CD4-positive, alpha-beta T cell treated with Interleukin-10 for 1 hour (primary cell): ENCODE measurements at regions not wholly inside any gene's neighbourhood (a gene's known extent, or its start where the extent isn't known, plus 50 kb on each side); places are given as distances from the start of the nearest gene placed in this dataset.
"Not testable (repeated sequence)": the region's sequence is repeated elsewhere in the genome, so short reads cannot be mapped to it uniquely, and the experiment has no call there.

Experiments
- DNase-seq: peaks from one replicate; pipeline ENCODE4 v3.0.0-alpha.2; 2020

DNA sequence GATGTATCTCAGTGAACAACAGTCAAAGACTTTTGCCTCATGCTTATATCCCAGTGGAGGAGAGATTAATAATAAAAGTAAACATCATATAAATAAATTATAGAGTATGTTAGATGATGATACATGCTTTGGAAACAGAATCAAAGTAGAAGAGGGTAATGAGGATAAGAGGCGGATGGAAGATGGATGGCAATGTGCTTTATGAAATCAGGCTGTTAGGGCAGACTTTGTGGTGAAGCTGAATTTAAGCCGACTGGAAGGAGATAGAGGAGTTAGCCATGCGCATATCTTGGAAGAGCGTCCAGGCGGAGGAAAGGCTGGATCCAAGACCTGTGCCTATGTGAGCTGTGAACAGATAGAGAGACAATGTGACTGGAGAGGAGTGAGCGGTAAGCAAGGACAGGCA, 74.9 kb upstream of the GUCY1A1 start:
- DNase-seq: no peak

DNA sequence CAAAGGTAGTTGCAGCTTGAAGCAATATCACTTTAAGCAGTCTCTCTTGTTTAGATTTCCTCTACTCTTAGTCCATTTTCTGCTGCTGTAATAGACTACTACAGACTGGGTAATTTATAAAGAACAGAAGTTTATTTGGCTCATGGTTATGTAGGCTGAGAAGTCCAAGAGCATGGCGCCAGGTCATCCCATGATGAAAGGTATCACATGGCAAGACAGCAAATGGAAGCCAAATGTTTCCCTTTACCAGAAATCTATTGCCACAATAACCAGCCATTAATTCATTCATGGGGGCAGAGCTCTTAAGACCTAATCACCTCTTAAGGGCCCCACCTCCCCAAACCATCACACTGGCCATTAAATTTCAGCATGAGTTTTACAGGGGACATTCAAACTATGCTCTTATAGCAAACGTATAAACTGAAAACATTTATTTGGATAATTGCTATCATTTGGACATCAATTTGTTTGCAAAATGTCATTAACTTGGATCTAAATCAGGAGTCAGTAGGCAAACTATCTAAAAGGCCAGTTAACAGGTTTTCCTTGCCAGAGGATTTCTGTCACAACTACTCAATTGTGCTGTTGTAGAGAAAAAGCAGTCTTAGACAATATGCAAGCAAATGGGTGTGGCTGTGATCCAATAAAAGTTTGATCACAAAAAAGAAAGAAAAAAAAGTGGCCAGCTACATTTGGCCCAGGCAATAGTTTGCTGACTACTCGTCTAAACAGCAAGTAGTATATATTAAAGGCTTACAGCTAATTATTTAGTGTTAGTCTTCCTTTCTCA, 75.7 kb upstream of the GUCY1A1 start:
- DNase-seq: no peak

DNA sequence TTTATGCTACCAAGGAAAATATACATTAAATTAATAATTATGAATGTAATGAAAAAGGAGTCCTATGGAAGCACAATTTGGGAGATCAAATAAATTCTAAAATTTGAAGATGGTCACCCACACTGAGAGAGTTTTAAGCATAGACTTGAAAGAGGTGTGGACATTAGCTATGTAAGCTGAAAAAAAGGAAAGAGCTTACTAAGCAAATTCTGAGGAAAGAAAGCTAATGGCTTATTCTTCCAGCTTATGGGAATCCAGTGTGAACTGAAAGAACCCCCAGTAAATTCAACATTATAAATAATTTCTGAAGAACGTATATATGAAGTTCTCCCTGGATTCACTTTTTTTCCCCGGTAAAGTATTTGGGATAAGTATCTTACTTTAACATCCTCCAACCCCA, 78.2 kb upstream of the GUCY1A1 start:
- DNase-seq: no peak

DNA sequence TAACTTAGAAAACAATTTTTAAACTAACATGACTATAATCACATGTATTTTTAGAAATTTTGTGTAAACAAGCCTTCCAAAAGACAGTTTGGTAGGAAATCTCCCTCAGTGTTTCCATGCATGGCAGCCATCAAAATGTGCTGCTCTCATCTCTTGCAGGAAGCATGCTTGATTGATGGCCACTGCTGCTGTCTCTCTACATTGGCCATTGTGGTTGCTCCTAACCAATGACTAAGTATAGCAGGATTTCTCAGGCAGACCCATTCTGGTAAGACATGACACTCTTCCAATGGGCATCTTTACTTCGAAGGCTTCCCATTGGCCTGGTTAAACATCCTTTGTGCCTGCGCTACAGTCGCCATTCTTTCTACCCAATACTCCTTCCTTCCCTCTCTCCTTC, 78.9 kb upstream of the GUCY1A1 start:
- no peak for DNase-seq

DNA sequence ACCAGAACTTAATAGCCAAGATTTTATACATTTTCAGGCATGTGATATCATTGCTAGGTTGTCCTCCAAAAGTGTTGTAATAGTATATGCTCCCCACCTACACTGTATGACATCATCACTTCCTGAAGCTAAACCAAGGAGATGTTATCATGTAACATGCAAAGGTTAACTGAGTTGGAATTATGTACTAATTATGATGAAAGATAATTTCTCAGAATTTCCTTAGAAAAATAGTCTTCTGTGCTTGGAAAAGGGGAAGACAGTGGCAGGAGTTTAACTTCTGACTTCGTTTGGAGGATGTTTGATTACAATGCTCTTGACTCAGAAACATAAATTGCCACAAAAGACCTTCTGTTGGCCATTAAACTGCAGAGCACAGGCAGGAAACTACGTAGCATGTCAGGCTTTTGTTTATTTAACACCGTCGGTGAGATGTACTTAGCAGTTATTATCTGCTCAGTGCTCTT, 83.6 kb upstream of the GUCY1A1 start:
- peak; percentile 3 for DNase-seq

DNA sequence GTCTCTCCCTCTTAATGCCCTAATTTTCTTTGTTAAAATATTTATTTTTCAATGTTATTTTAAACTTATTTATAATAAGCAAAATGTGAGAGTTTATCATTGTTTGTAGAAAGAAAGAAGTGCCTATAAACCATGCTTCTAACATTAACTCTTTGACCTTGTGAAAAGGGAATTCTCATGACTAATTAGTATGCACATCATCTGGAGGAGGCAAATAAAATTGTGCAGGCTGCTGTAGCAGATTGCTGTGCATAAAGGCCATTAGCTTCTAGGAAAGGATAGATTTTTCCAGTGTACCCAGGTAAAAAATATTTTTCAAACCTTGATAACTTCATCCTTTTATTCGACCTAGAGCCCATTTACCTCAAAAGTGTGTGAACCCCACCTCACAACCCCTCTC, 84.6 kb upstream of the GUCY1A1 start:
- no peak for DNase-seq

DNA sequence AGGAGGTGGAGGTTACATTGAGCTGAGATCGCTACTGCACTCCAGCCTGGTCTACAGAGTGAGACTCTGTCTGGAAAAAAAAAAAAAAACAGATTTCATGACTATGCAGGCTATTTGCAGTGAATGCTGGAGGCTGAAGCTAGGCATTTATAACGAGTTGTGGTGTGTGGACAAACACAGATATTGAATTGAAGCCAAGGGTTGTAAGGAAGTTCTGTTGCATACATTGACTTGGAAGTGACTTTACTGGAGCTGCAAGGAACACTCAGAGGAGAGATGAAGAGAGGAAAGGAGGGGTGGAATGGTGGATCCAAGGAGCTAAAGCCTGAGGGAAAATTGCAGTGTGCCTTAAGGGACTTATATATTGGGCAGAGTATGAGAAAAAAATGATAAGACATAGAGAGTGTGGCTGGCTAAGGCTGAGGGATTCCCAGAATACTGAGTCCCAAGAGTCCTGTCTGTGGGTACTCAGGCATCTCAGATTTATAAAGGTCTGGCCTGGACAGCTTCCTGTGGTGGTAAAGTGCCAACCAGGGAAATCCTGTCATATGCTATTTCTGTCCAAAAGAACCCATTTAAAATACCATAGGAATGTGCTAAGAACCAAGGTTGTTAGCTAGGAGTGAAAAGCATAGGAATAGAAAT, 87.8 kb upstream of the GUCY1A1 start:
- no peak for DNase-seq

DNA sequence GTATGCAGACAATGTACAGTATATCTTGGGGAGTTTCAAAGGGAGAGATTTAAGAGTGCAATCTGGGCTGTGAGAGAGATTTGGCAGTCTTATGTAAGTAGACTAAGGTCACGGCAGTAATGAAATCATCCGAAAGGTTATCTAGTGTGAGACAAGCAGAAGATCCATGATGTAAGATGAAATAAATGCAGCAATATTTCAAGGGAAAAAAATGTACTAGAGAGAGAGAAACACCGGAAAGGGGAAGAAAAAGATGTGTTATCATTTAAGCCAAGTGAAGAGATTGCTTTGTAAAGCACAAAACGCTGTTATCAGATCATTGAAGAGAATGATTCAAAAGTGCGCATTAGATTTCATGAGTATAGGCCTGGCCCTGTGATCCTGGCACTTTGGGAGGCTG, 88.4 kb upstream of the GUCY1A1 start:
- DNase-seq: no peak

DNA sequence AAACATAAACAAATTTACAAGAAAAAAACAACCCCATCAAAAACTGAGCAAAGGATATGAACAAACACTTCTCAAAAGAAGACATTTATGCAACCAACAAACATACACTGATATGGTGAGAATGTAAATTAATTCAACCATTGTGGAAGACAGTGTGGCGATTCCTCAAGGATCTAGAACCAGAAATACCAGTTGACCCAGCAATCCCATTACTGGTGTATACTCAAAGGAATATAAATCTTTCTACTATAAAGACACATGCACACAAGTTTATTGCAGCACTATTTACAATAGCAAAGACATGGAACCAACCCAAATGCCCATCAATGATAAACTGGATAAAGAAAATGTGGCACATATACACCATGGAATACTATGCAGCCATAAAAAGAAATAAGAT, 92.3 kb upstream of the GUCY1A1 start:
- not testable (repeated sequence) for DNase-seq

DNA sequence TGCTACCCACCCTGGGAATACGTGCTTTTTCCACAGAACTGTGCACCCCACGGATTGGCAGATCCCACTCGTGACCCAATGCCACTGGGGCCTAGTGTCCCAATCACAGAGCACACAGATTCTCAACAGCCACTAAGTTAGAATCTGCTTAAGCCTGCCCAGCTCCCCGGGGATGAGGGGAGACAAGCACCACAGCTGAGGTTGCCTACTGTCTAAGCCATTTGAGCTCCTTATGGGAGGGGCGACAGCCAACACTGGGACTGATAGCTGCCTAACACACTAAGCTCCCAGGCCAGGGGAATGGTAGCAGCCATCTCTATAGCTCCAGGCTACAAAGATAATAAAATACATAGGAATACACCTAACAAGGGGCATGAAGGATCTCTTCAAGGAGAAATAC, 93.5 kb upstream of the GUCY1A1 start:
- DNase-seq: no peak

DNA sequence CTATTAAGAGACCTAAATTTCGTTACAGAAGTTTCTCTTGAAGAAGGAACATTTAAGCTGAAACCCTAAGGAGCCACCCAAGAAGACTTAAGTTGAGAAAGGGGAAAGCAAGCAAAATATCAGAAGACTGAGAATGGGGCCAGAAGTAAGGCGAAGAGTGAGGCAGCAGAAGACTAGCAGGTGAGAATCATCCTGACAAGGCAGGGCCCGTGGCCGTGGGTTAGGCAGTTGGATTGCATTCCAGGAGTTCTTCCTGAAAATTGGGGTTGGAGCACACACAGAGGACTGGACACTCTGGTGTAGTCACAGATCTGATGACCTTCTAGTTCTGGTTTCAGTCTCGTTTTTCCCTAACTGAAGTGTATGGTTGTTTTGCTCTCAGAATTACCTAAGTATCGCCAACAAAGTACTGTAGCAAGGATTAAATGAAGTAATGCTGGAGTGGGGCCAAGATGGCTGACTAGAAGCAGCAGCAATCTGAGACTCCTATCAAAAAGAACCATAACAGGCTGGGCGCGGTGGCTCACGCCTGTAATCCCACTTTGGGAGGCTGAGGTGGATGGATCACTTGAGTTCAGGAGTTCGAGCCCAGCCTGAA, 94.4 kb upstream of the GUCY1A1 start:
- no peak for DNase-seq

DNA sequence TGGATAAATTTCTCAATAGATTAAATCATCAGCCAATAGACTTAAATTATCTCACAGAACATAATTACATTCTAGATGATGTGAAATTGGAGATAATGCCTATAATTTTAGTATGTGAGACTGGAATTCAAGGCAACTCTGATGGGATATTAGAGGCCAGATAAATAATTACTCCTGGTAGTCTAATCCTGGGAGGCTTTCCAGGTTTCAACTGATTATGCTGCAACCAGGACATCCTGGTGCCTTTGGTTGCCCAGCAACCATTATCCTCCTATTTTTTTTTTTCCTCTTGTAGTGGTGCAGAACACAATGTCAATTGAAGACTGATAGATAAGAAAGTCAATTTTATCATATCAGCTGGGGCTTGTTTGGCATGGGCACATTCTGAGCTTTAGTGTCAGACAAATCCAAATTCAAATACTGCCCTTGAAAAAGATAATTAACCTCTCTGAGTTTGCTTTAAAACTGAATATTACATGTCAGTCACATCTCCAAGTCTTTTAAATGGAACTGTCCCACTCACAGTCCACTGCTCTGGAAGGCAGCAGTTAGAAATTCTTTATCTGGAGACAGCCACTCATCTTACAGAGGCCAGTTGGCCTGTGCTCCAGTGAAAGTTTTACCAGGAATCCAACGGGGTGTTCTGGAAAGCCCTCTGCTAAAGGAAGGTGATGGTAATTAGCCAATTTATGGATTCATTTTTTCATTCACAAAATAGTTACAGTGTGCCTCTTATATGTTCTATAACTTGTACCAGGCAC, 95.3 kb upstream of the GUCY1A1 start:
- DNase-seq: no peak

DNA sequence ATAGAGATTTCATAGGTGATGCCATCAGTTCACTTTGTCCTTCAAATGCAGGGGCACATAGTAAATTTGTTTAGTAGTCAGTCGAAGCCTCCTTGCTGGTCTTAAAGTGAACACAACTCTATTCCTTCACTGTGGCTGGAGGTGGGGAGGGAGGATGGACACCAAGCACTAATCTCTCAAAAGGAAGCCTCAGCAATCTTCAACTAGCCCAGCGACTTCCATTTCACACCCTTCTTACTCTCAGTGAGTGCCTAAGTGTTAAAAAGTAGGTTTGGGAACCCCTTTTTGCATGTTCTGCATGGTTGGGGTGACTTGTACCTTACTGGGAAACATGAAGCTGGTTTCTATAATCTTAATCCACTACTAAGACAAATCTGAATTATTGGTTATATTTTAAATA, 96.0 kb upstream of the GUCY1A1 start:
- DNase-seq: no peak

DNA sequence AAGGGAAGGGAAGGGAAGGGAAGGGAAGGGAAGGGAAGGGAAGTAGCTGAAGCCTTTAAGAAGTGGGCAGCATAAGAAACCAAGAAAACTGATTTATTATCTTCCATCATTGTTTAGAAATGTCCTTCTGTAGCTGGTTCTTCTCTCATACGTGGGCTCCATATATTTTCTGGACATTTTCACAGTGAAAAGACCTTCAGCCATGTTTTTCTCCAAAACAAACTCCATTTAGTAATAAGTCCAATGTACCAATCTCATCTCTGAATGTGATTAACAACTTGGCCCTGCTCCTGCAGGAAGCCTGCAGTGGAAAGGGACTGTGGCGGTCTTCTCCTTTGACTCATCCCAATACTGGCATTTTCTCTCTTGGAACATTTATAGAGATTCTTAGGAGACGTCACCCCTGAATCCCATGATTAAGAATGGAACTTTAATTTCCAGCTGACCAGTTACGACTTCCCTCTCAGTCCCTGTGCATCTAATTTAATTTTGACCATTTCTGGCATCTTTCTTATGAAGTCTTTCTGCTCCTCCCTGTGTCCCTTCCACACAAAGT, 96.6 kb upstream of the GUCY1A1 start:
- no peak for DNase-seq

DNA sequence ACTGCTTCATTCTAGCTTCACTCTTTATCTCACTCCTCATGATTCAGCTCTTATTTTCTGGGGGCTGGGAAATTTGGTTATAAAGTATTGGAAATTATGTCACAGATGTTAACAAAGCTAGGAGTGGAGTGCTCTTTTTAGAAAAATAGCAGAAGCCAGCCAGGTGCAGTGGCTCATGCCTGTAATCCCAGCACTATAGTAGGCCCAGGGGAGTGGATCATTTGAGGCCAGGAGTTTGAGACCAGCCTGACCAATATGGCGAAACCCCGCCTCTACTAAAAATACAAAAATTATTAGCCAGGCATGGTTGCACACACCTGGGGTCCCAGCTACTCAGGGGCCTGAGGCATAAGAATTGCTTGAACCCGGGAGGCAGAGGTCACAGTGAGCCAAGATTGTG, 97.2 kb upstream of the GUCY1A1 start:
- no peak for DNase-seq

DNA sequence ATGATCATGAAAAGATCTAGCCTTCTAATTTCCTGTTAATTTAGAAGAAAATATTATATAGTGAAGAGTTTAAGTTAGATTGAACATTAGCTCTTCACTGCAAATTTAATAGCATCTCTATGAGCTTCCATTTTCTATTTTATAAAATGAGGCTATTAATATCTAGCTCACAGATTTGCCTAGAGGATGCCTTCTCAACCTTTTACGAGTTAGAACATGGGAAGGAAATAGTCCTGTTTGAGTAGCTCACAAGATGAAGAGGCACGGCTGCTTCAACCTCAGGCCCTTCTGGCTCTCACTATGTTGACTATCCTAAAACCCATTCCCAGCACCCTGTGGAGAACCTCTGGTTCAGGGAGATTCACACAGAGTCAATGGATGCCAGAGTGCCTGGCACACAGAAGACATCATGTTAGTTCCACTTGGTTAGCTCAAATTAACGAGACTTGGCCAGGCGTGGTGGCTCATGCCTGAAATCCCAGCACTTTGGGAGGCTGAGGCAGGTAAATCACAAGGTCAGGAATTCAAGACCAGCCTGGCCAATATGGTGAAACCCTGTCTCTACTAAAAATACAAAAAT, 97.9 kb upstream of the GUCY1A1 start:
- DNase-seq: no peak

DNA sequence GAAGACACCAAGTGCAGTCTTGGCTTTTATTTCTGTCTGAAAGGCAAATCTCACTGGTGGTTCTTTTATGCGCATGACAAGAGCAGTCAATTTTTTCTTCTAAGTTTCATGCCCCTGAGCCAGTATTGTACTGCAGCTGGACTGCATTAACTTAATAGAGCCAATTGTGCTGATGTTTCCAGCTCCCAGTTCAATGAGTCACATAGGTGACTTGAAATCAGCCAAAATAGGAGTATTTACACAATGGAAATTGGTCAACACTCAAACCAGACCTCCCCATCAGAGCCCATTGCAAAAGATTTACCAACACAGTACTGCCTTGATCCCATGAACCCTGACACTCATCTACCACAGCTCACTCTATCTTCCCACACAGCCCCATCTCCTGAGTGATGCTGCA, 100.3 kb upstream of the GUCY1A1 start:
- no peak for DNase-seq

DNA sequence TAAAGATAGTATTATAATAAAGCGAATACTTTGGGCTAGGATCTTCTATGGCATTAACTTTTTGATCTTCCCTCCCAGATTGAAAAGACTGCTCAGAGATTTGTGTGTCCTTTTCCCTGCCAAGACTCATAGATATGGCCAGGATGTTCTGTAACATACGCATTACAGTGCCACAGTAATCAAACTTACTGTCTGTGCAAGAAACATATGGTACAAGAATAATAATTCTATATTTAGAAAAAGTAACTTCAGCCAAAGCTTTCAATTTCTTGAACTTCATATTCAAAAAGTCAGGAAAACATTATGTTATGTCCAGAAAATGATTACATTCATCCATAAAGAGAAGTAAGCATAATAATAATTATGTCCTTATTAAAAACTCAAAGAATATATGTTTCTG, 100.9 kb upstream of the GUCY1A1 start:
- DNase-seq: no peak

DNA sequence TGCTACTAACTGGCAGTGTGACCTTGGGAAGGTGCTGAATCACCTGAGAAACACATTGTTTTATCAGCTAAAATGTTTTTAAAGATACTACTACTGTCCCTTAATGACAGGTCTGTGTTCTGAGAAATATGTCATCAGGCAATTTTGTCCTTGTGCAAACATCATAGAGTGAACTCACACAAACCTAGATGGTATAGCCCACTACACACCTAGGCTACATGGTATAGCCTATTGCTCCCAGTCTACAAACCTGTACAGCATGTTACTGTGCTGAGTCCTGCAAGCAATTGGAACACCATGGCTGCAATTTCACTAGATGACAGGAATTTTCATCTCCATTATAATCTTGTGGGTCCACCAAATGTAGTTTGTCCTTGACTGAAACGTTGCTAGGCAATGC, 101.3 kb upstream of the GUCY1A1 start:
- DNase-seq: no peak

DNA sequence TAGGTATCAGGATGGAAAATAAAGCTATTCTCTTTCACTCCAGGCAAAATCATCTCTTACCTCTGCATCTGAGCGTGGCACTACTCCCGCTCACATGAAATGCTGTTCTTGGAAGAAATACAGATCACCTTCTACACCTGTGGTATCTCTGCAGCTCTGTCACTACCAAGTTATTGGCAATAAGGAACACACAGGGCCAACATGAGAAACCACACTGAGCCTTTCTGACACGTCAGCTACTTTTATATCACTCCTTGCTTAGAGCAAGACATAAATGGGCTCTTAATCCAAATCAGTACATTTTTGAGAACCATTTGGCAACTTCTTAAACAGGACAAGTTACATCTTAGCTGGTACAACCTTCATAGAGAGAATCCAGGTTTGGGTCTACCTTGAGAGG, 101.8 kb upstream of the GUCY1A1 start:
- DNase-seq: no peak

DNA sequence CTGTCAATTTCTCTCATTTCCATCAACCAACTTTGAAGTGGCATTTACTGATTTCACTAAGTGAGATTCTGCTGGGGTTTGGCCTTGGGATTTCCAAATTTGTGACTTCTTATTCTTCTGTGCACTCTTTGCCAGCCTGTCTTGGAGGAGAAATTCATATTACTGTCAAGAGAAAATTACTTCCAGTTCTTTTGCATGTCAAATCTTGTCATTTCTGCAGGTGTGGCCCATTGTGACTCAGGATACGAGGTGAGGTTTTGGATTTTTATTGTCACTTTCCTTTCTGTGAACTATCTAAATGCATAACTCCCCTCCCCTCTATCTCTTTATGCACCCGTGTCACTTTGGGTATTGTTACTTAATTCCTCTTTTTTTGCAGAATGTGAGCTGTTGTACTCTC, 102.6 kb upstream of the GUCY1A1 start:
- no peak for DNase-seq

DNA sequence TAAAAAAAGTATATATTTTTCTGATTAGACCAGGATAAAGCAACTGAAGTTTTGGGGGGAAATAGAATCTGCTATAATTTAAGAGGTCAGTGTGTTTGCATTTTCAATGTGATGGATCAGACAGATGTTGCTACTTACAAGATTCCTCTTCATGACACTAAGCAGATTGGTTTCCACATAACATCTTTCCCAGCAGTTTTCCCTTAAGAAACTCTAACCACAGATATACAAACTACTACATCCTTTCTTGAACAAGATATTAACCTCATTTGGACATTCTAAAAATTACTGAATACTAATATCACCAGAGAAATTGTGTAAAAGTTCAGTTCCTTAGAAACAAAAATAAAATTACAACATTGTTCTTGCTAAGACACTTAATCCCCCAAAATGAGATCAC, 106.7 kb upstream of the GUCY1A1 start:
- DNase-seq: no peak

DNA sequence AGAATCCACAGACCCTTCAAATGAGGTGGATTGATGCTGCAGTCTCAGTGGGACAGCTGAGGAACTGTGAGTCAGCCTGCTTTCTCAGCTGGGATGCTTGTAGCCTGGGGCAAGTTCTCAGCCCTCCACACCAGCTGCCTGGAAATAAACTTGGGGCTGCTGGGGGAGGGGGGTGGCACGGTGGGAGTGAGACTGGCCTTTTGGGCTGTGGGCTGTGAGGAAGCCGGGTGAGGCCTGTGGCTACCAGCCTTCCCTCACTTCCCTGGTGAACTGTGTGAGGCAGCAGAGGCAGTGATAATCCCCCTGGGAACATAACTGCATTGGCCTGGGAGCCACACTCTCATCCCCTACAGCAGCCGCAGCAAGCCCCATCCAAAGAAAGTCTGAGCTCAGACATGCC, 114.5 kb upstream of the GUCY1A1 start:
- DNase-seq: no peak
